PC-9 (cell line): ENCODE measurements at regions not wholly inside any gene's neighbourhood (a gene's known extent, or its start where the extent isn't known, plus 50 kb on each side); places are given as distances from the start of the nearest gene placed in this dataset.

Experiments
- EZH2 ChIP-seq: fragments of 200-600 bp; sonication (generic); IDR thresholded peaks from 2 replicates; pipeline ENCODE4 v1.8.0; 2017; ENCODE audit warnings: antibody characterized with exemption, low read depth
- TF ChIP-seq, protein P1 (sequence below): fragments of 200-600 bp; sonication (generic); conservative IDR thresholded peaks from 2 replicates; pipeline ENCODE4 v1.6.1; 2017; ENCODE audit warnings: mixed run types, antibody characterized with exemption, mild to moderate bottlenecking, moderate library complexity

DNA sequence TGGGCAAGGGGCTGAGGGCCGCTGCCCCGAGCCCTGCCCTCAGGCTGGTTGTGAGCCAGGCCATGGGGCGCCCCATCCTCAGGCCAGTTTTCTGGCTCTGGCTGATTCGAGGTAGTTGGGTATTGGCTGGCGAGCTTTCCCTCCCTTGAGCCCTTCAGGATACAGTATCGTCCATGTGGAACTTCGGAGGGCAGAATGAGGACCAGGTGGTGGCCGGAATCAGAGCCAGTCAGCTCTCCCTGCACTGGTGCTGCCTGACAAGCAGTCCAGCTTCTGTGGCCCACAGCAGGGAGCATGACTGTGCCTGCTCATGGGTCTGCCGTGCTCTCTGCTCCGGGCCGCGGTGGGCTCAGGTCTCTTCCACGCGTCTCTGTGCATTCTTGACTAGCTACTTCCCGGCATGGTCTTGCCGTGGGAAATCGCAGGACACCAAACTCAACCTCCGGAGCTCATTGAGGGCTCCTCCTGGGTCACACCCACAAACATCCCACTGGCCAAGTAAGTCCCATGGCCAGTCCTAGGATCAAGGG lies 1289.3 kb downstream of the BRD1 start:
- no peak for TF ChIP-seq EZH2
- TF ChIP-seq, protein P1, sequence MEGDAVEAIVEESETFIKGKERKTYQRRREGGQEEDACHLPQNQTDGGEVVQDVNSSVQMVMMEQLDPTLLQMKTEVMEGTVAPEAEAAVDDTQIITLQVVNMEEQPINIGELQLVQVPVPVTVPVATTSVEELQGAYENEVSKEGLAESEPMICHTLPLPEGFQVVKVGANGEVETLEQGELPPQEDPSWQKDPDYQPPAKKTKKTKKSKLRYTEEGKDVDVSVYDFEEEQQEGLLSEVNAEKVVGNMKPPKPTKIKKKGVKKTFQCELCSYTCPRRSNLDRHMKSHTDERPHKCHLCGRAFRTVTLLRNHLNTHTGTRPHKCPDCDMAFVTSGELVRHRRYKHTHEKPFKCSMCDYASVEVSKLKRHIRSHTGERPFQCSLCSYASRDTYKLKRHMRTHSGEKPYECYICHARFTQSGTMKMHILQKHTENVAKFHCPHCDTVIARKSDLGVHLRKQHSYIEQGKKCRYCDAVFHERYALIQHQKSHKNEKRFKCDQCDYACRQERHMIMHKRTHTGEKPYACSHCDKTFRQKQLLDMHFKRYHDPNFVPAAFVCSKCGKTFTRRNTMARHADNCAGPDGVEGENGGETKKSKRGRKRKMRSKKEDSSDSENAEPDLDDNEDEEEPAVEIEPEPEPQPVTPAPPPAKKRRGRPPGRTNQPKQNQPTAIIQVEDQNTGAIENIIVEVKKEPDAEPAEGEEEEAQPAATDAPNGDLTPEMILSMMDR: no peak
